ENCODE measurements at regions not wholly inside any gene's neighbourhood (a gene's known extent, or its start where the extent isn't known, plus 50 kb on each side); places are given as distances from the start of the nearest gene placed in this dataset.

DNA sequence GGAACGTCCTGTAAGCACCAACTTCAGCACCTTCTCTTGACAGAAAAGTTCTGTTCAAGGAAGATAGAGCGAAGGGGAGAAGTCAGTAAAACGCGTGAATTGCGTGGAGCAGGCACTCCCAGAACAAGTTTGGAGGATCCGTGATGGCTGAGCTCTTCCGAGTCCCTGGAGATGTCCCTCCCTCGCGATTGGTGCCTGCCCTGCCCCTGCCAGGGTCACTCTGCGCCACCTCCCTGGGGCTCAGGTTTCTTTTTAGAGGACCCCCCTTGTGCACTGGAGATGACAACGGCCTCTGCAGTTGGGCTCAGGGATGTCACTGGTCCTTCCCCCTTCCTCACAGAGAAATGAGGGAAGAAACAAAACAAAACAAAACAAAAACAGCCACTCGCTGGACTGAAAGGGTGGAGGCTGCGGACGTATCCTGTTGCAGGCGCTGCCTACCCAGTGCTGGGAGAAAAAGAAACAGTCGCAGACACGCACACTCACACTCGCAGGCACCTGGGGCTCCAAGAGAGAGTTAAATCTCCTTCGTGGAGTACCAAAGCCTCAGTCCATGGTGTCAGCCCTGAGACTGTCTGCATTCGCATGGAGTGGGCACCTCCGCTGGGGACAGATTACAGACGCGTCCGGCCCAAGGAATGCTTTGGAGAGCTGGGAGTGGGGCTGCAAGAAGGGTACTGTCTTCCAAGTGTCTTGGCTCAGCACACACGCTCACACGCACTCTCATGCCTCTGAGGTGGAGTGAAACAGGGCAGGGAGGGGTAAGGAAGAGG lies 512.7 kb downstream of the SLCO4C1 start:
- no peak overlapping the region for H3K4me3 ChIP-seq (ENCODE audit: extremely low read depth in 1 of 4, insufficient read depth in 2 of 4, low read depth in 3 of 4, low read length in 4 of 4)
- no peak for DNase-seq (ENCODE audit: low read depth in 1 of 2, low spot score in 2 of 2)

More for the DNA sequence above, 512.7 kb downstream of the SLCO4C1 start:
- ChIA-PET POLR2A (ENCODE audit: partially characterized antibody) (no interaction called here), CTCF (ENCODE audit: partially characterized antibody) (interaction anchor here (0.6 to 1.0 kb wide), 3 partner anchors 158 to 446 kb away, joined by 3 read pairs; no protein-coding TSS in a partner anchor)
- Histone ChIP-seq H3K4ac (replicated peaks; ENCODE audit: insufficient read length, low read depth, low read length) (no peak overlapping the region), H2AK5ac (ENCODE audit: low read depth, low read length) (no peak overlapping the region), H3K9me3 (ENCODE audit: insufficient read depth in 2 of 2, low read depth in 1 of 2, low read length in 1 of 2) (0 out of 4 replicates have a peak, but pooled peaks cover 0 to 3% of the 10 kb centered on the region in 2 experiments), H3K9ac (replicated peaks in 1 of 4; ENCODE audit: extremely low read depth in 1 of 4, low read depth in 3 of 4, low read length in 3 of 4) (no peak overlapping the region), H3K27me3 (replicated peaks in 1 of 4; ENCODE audit: control insufficient read depth in 3 of 4, extremely low read depth in 1 of 4, insufficient read depth in 3 of 4, low read length in 3 of 4) (peaks cover 0 to 4% (median 0%) of the 10 kb centered on the region in 4 experiments; a peak in 1 of 7 replicates), H2BK12ac (ENCODE audit: low read depth, low read length) (no peak overlapping the region), H3K27ac (ENCODE audit: low read depth, low read length) (no peak overlapping the region), H3K4me1 (replicated peaks in 1 of 4; ENCODE audit: control insufficient read depth in 3 of 4, insufficient read depth in 4 of 4, low read length in 3 of 4) (no peaks in the 10 kb centered on the region), H4K5ac (ENCODE audit: insufficient read length, low read depth, low read length) (no peak overlapping the region), H2AFZ (ENCODE audit: low read length) (peak overlapping the region; percentile 39; the same call in 1 of the 2 replicates), H3K79me2 (ENCODE audit: control insufficient read depth in 1 of 2, insufficient read depth in 2 of 2, low read length in 2 of 2) (no peaks in the 10 kb centered on the region), H3K56ac (replicated peaks; ENCODE audit: insufficient read length, low read depth, low read length) (no peak overlapping the region), H3K14ac (ENCODE audit: insufficient read length) (no peak overlapping the region), H4K20me1 (replicated peaks in 1 of 2; ENCODE audit: control insufficient read depth in 1 of 2, insufficient read depth in 2 of 2, low read length in 2 of 2) (no peaks in the 10 kb centered on the region), H3K23ac (ENCODE audit: insufficient read length) (no peak overlapping the region), H2BK20ac (ENCODE audit: low read length) (no peak overlapping the region), H3K79me1 (ENCODE audit: low read depth, low read length) (no peaks in the 10 kb centered on the region), H2BK120ac (replicated peaks; ENCODE audit: low read depth, low read length) (no peak overlapping the region), H4K91ac (replicated peaks; ENCODE audit: insufficient read length, low read length) (no peak overlapping the region), H3K4me2 (ENCODE audit: insufficient read depth in 1 of 2, low read depth in 2 of 2, low read length in 2 of 2) (peak overlapping the region in 1 of 2 experiments; percentile 11; a peak in 1 of 4 replicates), H2BK15ac (ENCODE audit: low read length) (no peak overlapping the region), H4K8ac (ENCODE audit: extremely low read depth, insufficient read depth, low read length) (peak overlapping the region; percentile 62; the same call in 1 of the 2 replicates), H2BK5ac (ENCODE audit: low read depth, low read length) (no peak overlapping the region), H3K18ac (ENCODE audit: extremely low read depth, low read length) (no peak overlapping the region), H3K23me2 (ENCODE audit: low read depth, low read length) (no peaks in the 10 kb centered on the region), H3K36me3 (ENCODE audit: control insufficient read depth in 2 of 4, insufficient read depth in 4 of 4, low read length in 3 of 4) (no peaks in the 10 kb centered on the region)
- WGBS, 2 experiments (ENCODE audit: extremely low coverage in 1 of 2, insufficient coverage in 1 of 2, insufficient read length in 1 of 2, insufficient replicate concordance in 2 of 2, low coverage in 1 of 2, low lambda C conversion rate in 2 of 2, missing lambda C conversion rate in 1 of 2) = 86% methylated on average over 26 of the region's 26 CpGs; no CpG with 5 or more reads in 1 of the 2 experiments
- TF ChIP-seq BRCA1 (IDR thresholded peaks at IDR 0.05; ENCODE audit: low read depth, low read length) (no peak), ASH2L (IDR thresholded peaks at IDR 0.05; ENCODE audit: low read length) (no peak), YY1 (IDR thresholded peaks at IDR 0.05; ENCODE audit: low read depth, low read length) (no peak)
- no peak for FAIRE-seq

All from H1 (cell line).